KG1 (cell line): ENCODE measurements at regions not wholly inside any gene's neighbourhood (a gene's known extent, or its start where the extent isn't known, plus 50 kb on each side); places are given as distances from the start of the nearest gene placed in this dataset.
"Not testable (repeated sequence)": the region's sequence is repeated elsewhere in the genome, so short reads cannot be mapped to it uniquely, and the experiment has no call there.

Experiments used
- DNase-seq: peaks from one replicate; lab custom pipeline; 2025; lab: John Stamatoyannopoulos, UW

DNA sequence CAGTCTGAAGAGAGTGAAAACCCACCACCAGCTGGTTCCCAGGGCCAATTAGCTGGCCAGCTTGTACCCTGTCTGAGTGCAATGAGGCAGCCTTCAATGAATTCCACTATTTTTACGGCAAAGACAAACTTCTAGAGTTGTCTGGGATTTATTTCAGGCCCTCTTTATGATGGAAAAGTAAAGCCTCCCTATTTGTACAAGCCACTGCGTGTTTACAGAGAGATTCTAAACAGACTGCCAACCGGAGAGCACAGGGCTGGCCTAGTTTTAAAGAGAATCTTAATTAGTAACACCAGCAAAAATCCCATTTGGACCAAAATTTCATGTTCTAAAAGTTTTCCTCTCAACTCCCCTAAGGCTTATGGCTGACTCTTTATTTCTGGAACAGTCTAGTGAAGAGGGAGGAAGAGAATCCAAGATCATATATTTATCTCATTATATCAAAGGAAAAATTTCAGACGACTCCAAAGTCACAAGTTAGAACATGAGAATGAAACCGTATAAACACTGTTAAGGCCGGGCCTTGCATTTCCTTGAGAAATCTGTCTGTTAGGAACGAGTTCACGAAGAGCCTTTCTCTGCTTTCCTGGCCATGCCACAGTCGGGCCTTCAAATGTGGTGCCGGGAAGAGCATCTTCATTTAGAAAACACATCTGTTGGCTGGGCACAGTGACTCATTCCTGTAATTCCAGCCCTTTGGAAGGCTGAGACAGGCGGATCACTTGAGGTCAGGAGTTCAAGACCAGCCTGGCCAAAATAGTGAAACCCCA is 724.6 kb upstream of the NRP1 start:
- no peak for DNase-seq

DNA sequence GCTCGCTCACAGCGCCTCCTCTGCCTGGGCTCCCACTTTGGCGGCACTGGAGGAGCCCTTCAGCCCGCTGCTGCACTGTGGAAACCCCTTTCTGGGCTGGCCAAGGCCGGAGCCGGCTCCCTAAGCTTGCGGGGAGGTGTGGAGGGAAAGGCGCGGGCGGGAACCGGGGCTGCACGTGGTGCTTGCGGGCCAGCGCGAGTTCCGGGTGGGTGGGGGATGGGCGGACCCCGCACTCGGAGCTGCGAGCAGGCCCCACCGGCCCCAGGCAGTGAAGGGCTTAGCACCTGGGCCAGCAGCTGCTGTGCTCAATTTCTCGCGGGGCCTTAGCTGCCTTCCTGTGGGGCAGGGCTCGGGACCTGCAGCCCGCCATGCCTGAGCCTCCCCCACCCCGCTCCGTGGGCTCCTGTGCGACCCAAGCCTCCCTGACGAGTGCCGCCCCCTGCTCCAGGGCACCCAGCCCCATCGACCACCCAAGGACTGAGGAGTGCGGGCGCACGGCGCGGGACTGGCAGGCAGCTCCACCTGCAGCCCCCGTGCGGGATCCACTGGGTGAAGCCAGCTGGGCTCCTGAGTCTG is 721.0 kb upstream of the NRP1 start:
- DNase-seq, result not testable (repeated sequence)

DNA sequence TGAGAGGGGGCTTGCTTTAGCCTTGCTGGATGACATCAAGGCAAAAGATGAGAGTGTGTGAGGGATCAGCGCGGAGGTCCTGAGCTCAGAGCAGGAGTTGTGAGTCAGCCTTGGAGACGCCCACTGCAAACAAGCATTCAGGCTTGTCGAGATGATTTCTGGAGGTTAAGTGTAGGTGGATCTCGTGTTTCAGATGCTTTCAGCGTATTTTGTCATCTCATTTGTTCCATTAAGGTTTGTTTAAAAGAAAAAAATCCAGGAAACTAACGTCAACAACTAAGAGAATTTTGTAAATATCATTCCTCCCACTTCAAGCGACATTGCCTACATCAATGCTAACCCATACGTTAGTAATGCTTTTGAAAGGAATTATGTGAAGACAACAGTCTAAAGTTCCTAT is 715.4 kb upstream of the NRP1 start:
- no peak for DNase-seq

DNA sequence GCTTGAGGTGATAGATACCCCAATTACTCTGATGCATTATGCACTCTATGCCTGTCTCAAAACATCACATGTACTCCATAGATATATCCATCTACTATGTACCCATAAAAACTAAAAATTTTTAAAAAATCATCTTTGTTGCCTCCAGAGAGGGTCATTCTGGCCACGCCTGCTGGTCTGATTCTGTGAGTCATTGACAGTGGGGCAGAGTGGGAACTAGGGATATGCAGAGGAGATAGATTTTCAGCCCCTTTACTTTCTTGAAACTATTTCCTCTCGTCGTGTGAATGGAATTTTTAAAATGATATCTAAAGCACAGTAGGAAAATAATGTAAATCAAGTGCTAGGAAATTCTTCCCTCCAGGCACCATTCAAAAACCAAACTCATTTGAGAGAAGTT is 715.0 kb upstream of the NRP1 start:
- no peak for DNase-seq

- no peak for DNase-seq
These were observed 712.9 kb upstream of the NRP1 start for GRCh38 chr10:34047389-34047788.

DNA sequence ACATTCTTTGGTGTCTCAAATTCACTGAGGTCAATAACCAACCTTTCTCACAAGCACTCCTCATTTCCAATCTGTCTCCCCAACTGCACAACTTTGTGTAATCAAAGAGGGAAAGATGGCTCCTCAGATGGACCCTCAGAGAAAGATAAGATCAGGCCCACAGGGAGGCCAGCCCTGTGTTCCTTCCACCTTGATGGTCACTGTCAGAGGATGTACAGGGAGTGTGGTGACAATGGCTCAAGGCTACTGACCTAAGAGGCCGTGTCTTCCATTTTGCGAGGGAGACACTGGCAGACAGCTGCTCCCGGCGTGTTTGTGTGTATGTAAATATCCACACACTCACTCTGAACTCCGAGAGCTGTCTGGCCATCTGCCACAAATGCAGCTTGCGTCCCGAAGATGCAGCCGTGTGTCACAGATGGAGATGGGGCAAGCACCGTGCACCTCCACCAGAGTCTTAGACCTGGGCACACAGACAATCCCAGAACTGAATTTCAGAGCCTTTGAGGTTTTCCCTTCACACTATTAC is 712.1 kb upstream of the NRP1 start:
- no peak for DNase-seq

- DNase-seq, result no peak
These were observed 711.2 kb upstream of the NRP1 start for GRCh38 chr10:34045571-34046190.

GRCh38 chr10:34041871-34042270 is 707.4 kb upstream of the NRP1 start:
- no peak for DNase-seq

DNA sequence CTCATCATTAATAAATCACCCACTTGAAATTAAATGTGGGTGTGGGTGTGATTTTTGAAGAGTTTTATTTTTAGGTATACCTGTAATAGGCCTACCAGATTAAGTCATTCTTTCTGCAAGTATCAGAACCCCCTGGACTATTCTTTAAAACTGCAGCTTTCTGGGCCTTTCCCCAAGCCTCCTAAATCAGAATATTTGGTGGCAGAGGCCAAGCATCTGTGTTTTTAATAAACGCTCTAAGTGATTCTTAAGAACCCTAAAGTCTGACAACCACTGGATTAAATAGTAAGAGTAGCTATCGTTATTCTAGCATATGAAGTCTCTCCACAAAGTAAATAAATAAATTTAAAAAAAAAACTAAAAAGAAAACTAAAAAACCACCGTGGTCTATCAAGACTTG is 703.0 kb upstream of the NRP1 start:
- no peak for DNase-seq

GRCh38 chr10:34035241-34035790 is 700.8 kb upstream of the NRP1 start:
- DNase-seq, result not testable (repeated sequence)

DNA sequence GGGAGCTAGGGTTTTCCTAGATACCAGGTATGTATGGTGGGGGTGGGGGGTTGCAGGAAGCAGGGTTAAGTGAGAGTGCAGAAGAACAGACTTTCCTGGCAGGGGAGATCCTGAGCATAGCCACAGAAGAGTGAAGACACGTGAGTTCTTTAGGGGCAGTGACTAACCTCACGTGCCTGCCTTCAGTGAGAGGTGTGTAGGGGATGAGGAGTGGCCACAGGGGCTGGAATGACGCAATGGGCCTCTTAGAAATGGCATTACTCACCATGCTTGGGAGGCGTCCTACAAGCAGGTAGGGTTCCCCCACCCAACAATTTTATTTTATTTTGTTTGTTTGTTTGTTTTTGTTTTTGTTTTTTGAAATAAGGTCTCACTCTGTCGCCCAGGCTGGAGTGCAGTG is 698.6 kb upstream of the NRP1 start:
- no peak for DNase-seq

DNA sequence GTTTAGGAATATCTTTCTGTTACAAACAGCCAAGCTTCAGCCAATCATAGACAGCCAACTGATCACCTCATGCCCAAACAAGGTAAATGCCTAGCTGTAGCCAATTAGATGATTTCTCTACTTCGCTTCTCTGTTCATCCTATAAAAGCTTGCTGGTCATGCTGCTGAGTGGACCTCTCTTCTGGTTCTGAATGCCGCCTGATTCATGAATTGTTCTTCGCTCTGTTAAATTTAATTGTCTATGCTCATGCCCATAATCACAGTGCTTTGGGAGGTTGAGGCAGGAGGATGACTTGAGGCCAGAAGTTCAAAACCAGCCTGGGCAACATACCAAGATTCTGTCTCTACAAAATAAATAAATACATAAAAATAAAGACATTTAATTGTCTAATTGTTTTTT is 698.1 kb upstream of the NRP1 start:
- DNase-seq, result no peak

DNA sequence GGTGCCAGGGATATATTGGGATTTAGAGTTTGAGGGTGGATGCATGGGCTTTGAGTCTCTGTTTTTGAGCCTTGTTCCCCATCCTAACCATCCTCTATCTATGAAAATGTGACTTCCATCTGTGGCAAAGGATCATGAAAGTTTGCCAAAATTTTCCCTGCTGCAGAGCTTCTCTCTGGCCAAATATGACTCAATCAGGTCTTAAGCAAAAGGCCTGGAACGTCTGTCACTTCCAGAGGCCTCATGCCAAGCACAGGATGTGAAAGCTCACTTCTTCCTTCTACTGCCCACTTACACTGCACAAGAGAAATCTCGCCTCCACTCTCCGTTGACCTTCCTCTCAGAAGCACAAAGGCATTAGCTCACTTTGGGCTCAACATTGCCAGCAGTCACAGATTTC is 696.9 kb upstream of the NRP1 start:
- DNase-seq, result no peak

- DNase-seq, result no peak
These were observed 695.0 kb upstream of the NRP1 start for GRCh38 chr10:34029455-34029854.

- DNase-seq, result no peak
These were observed 694.5 kb upstream of the NRP1 start for GRCh38 chr10:34028936-34029335.

DNA sequence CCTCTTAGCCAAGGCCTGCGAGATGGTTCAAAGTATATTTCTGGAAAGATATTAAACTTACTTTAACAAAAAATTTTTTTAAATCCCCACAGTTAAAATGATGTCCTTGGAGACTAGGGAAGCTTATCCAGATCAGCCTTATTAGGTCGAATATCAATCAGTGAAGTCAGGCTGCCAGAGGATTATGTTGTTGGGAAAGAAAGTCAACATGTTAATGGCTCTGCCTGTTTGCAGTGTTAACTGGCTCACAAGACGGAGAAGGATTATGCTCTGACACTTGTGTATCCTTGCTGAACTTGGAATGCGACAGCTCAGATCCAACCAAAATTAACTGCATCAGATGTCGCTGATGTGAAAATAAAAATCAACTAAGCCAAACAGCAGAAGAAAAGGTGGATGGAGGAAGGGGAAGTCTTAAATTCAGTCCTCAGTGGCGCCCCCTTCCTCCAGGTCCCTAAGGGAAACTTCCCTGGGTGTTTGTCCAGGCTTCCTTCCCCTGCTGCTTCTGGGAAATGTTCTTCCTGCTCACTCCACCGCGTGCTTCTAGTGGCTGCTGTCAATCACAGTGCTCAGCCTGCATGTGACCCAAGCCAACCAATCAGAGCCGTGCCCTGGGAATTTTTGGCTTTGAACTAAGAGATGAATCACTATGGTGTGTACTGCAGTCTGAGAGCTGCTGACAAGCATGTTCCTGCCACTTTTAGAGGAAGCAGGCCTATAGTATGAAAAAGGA is 690.4 kb upstream of the NRP1 start:
- no peak for DNase-seq

- no peak for DNase-seq
These were observed 689.8 kb upstream of the NRP1 start for GRCh38 chr10:34024282-34024681.

GRCh38 chr10:34022195-34022594 is 687.7 kb upstream of the NRP1 start:
- DNase-seq, result no peak

- DNase-seq, result no peak
These were observed 684.3 kb upstream of the NRP1 start for GRCh38 chr10:34018784-34019183.

GRCh38 chr10:34018129-34018528 is 683.7 kb upstream of the NRP1 start:
- no peak for DNase-seq

GRCh38 chr10:34017281-34017680 is 682.8 kb upstream of the NRP1 start:
- no peak for DNase-seq

- DNase-seq, result no peak
These were observed 682.1 kb upstream of the NRP1 start for GRCh38 chr10:34016576-34016975.
